Activated CD4-positive, alpha-beta T cell treated with anti-CD3 and anti-CD28 coated beads, Interleukin-2, amount 50 U/mL, for 48 hours (primary cell): ENCODE measurements at regions not wholly inside any gene's neighbourhood (a gene's known extent, or its start where the extent isn't known, plus 50 kb on each side); places are given as distances from the start of the nearest gene placed in this dataset.

ENCODE experiments used
- DNase-seq, 2 experiments: peaks; one replicate each; pipeline ENCODE4 v3.0.0-alpha.2; 2020

DNA sequence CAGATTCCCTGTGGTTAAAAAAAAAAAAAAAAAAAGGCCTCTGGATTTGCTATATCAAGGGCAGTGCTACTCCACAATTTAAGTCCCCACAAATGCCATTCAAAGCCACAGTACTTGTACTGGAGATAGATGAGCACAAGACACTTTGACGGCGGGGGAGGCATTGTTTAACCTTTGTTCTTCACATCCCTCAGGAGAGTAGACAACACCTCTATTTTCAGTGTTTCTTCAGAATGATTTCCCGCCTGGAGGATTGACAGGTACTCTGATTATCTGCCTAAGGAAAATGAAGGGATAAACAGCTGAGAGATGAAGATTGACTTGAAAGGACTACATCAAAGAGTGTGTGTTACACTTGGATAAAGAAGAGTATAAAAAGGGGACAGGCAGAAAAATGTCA, 58.7 kb downstream of the OTOL1 start:
- no peak for DNase-seq

DNA sequence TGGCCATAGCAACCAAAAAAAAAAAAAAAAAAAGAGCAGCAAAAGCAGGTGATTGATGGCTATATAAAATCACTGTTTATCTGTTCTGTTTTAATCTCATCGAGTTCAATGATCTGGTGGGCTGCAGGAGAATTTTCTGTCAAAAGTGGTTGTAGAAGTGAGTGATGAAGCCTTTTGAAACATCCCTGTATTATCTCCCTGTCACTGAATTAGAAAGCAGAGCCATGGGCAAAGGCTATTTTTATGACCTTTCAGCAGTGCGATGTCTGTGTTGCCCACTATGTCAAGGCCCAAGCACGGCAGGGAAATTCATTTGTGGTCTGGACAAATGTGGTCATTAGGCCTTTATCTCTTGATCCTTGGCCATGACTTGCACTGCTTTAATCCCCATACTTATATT, 59.9 kb downstream of the OTOL1 start:
- no peak for DNase-seq

DNA sequence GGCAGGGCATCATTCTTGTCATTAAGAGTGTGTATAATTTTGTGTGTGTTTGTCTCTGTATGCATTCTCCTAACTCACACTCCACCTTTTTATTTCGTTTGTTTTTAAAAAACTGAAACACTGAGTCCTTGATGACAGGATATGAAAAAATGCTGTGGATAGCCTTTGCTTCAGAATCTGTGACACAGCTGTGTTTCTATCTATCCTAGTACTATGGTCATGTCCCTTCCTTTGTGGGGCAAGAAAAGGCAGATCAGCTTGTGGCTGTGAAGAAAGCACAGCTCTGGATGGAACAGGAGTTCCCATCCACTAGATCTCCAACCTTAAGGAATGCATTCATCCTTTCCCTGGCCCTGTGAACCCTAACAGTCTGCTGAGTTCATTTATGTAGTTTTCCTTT, 60.3 kb downstream of the OTOL1 start:
- DNase-seq, result no peak

- no peak for DNase-seq
Measured at GRCh38 chr3:161557445-161558150, 61.0 kb downstream of the OTOL1 start.

GRCh38 chr3:161558236-161558635, 61.6 kb downstream of the OTOL1 start:
- DNase-seq, result no peak

- DNase-seq, result peak in 1 of 2 experiments; percentile 4
Measured at GRCh38 chr3:161559177-161559998, 62.8 kb downstream of the OTOL1 start.

DNA sequence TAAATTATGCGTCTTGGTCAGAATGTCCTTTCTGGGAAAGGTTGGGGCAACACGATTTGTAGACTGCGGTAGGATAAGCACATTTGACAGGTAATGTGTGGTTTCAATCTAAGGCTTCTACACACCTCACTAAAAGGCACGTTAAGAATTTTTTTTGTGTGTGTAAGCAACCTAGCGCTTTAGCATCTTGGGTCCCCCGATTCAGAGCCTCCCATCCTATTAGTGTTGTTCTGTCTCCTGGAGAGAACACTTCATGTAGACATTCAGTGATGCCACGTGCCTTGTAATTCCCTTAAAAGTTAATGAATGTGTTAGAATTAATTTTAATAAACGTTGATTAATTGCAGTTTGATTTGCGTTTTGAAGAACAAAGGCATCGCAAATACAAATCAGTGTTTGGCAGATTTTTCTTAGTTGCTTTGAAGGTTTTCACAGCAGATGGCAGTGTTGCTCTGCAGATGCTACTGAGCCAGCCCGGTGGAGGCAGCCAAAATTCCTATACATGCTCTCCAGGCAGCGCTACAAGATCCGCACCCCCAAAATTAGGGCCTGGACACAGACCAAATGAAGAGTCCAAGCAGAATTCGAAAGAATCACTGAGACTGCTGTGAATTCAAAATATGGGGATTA, 63.5 kb downstream of the OTOL1 start:
- DNase-seq, result peak in 1 of 2 experiments; percentile 8

DNA sequence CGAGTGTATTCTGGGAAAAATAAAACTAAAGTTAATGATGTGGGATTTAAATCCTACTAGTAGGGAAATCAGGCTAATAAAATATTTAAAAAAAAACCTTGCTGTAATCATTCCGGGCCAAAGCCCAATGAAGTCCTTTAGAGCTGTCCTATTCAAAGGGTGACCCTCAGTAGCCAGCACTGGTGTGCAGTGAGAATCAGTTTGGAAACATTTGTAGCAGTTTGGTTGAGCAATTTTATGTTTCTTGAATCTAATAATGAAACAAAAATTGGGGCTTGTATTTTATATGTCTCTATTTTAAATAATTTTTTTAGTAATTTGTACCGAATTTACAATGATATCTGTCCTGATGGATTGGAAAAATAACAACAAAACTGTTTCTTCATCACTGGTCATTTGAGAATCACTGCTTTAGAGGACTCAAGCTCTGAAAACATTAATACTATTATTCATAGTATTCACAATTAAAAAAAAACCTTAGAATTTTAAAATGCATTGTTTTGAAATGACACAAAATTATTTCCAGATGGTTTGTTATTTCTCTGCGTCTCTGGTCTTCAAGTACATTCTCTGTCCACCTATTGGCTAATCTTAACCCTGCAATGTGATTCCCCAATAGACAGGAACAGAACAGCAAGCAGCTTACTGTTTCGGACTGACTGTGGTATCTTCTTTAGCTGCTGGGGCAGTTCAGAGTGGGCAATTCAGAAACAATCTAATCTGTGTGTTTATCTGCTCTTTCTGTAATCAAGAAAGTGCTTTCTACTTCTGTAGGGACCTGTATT, 71.2 kb downstream of the OTOL1 start:
- no peak for DNase-seq

GRCh38 chr3:161568671-161569070, 72.1 kb downstream of the OTOL1 start:
- DNase-seq, result no peak

DNA sequence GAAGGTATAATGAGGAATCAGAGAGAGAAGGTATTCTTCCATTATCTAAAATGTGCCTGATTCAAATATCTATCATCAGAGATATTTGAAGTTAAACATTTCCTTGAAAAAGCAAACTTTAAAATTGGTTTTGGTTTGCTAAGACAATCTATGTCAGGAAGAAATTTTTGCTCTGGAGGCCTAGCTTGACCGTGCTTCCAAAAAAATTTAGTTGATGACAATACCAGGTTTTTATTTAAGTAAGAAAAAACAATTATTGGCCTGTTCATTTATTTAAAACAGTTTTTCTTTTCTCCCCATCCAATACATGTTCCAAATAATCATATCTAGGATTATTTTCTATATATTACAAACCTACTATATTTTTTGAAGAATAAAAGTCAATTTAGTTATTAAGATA, 75.3 kb downstream of the OTOL1 start:
- no peak for DNase-seq

DNA sequence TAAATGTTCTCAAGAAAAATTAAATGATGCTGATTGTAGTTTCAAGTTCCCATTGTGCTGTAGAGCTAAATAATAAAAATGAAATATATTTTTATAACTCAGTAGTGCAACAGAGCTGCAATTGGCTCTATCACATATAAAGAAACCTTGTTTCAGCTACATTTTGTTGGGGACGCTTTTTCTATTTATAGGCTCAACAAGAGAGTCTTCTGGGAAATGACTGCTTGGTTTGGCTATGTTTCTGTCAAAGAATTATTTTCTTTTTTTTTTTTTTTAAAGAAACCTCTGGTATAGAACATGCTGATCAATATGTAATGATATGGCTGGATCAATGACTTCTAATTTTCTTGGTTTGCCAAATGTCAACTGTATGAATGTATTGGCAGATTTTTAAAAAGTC, 76.5 kb downstream of the OTOL1 start:
- DNase-seq, result no peak

- no peak for DNase-seq
Measured at GRCh38 chr3:161575901-161576300, 79.3 kb downstream of the OTOL1 start.

DNA sequence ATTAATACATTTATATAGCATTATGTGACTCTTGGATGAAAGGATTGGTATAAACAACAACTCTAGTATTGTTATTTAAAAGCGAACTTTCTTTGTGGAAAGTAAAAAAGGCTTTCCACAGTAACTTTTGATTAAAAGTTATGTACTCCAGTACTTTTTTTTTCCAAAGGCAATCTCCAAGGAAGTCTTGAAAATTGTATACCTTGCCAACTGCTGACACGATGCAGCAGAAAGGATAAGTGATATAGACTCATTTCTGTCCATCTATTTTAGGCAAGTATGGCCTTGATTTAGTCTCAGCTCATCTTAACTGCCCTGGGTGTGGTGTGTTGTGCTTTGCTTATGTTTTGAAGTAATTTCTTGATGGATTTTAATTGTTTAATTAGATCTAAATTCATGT, 79.7 kb downstream of the OTOL1 start:
- no peak for DNase-seq

GRCh38 chr3:161576714-161577510, 80.3 kb downstream of the OTOL1 start:
- DNase-seq, result no peak

DNA sequence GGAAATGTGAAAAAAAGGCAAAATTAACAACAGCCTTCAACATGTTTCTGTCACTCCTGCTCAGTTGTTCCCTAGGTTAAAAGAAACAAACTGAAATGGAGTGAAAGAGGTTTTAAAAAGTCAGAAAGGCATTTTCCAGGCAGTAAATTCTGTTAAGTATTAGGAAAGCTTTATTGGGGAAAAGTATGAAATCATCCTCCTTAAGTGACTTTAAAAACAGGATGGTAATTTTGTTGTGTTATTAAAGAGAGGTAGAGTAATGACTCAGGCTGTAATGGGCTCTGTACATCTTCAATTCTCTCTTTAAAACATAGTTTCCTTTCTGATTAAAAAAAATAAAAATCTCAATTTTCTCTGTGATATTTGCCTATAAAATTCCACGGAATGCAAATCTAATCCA, 81.1 kb downstream of the OTOL1 start:
- no peak for DNase-seq

DNA sequence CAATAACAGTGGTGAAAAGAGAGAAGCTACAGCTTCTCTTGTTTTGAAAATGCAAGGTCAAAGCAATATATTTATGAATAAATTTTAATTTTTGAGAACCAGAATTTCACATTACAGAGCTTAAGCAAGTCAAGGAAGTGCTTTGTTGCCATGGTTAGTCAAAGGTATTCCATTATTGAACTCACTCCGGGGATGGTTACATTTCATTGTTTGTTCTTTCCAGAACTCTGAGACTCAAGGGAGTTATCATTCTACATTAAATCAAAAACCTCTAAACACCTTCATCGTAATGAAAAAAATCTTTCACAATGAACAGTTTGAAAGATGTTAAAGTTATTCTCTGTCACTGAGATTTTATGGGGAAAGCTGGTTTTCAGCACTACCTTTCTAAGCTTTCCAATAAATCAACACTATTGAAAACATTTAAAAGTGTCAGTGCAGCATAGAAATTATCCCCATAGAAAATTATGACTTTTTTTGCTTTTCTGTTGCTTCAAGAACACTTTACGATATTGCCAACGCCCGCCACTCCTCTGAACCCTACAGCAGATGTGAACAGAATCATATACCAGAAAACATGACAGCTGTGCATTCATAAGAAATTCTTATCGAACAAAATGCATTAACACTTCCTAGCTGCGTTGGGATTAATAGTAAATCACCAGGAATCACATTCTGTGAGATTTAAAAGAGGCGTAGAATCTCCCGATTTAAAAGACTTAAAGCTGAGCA, 83.0 kb downstream of the OTOL1 start:
- no peak for DNase-seq

DNA sequence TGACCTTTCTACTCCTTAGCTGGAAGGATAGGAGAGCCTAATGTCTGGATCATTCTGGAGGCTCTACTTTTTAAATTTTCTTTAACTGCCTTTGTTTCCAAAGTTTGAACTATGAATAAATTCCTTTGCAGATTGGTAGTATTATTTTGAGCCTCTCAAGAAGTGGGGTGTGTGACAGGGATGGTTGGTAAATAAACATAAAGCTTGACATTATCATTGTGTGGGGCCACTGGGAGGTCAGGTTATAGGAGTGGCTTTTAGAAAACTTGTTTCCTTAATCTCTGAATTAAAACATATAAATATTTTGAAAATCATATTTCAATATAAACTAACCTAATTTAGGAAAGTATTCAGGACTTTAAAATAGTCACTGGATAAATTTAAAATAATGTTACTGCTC, 89.3 kb downstream of the OTOL1 start:
- no peak for DNase-seq

DNA sequence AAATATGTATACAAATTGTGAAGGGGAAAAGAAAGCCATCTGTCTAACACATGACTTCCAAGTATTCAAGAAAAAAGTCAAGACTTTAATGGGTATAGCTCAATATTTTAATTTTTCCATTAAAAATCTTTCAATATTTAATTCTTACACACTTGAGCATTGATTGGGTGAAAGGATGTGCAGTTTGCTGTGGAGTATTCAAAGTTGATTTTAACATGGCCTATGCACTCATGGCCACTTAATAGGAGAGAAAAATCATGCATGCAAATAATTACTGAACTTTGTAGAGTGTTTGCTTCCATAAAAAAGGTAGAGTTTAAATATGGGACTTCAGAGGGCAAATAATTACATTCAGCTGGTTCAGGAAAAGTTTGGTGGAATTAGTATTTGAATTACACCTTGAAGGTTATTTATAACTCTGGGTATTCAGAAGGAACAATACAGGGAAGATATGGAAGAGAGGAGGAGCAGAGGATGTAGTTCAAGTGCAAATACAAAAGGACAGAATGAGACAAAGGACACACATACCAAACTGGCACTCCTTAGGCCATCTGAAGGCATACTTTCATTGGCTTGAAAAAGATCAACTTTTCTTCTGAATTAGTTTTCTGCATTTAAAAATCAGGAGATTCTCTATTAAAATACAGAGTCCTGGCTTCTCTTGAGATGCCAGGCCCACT, 90.1 kb downstream of the OTOL1 start:
- DNase-seq, result no peak

- DNase-seq, result no peak
Measured at GRCh38 chr3:161598639-161599038, 102.0 kb downstream of the OTOL1 start.

GRCh38 chr3:161599697-161600096, 103.1 kb downstream of the OTOL1 start:
- no peak for DNase-seq

DNA sequence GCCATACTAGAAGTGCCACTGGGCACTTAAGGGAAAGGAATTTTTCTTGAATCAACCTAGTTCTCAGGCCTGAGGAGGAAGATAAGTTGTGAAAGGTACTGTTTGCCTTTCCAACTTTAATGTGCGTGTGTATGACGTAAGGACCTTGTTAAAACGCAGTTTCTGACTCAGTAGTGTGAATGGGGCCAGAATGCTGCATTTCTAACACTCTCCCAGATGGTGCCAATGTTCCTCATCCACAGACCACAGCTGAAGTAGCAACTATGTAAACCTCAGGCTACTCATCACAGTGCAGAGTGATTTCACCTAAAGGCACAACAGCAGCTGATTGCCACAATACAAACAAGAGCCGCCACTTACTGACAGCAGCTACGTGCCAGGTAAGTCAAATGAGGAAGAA, 103.6 kb downstream of the OTOL1 start:
- DNase-seq, result no peak
